ENCODE measurements at regions not wholly inside any gene's neighbourhood (a gene's known extent, or its start where the extent isn't known, plus 50 kb on each side); places are given as distances from the start of the nearest gene placed in this dataset.

DNA sequence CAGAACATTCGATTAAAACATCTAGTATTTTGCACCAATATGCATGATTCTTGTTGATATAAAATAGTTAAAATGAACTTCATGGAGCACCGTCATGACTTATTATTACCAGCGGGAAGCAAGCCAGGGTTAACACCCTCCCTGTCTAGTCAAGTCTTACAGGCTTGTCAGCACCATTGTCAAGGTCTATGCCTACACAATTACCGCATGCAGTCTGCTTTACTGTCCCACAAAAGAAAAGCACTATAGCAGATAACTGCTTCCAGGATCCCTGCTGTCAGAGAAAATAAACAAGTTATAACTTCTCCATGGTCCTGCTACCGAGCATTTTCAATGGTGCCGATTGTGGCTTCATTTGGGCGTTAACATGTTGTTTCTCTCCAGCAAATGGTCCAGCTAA is 968.0 kb upstream of the FAM98A start:
- H3F3A ChIP-seq (ENCODE audit: control insufficient read depth, insufficient read depth) = no peaks in the 10 kb centered on the region
- H3K36me3 ChIP-seq (ENCODE audit: control insufficient read depth, low read length) = no peaks in the 10 kb centered on the region
- no peak overlapping the region for H3K4me3 ChIP-seq (ENCODE audit: low read length)
- no peak for TF ChIP-seq EZH2phosphoT487 (IDR thresholded peaks at IDR 0.05; ENCODE audit: borderline replicate concordance, low read length)
- TF ChIP-seq CTCF (IDR thresholded peaks at IDR 0.05; ENCODE audit: low read depth, low read length, poor library complexity, severe bottlenecking) = no peak
- no peaks in the 10 kb centered on the region for H4K20me1 ChIP-seq (ENCODE audit: control insufficient read depth, insufficient read depth, low read depth, low read length)
- no peak overlapping the region for H3K27ac ChIP-seq (ENCODE audit: low read depth, low read length)
- no peak overlapping the region for H3K4me2 ChIP-seq (ENCODE audit: low read length)
- no peaks in the 10 kb centered on the region for H3K9me2 ChIP-seq (replicated peaks; ENCODE audit: control insufficient read depth, low read length)
- no peaks in the 10 kb centered on the region for H3K79me2 ChIP-seq (ENCODE audit: control insufficient read depth, low read length)
- no peaks in the 10 kb centered on the region for H3K27me3 ChIP-seq (ENCODE audit: control insufficient read depth, low read length)
- no peaks in the 10 kb centered on the region for H3K9me3 ChIP-seq (ENCODE audit: control insufficient read depth, insufficient read depth, low read length)
- H3K4me1 ChIP-seq (ENCODE audit: control insufficient read depth, low read length) = no peaks in the 10 kb centered on the region

DNA sequence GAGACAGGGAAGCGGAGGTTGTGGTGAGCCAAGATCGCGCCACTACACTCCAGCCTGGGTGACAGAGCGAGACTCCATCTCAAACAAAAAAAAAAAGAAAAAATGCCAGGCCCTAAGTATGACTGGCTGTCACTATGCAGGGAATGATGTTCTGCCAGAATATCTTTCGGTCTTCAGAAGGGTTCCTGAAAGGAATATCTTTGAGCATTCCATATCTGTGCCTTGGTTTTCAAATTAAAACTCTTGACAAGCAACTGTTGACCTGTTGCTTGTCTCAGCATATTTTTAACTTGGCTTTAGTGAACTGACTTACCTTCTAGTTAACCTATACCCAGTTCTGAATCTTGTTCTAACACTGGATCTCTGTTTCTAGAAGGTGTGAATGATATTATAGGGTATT is 953.2 kb upstream of the FAM98A start:
- H3K4me3 ChIP-seq (ENCODE audit: low read length) = no peak overlapping the region
- H3K4me1 ChIP-seq (ENCODE audit: control insufficient read depth, low read length) = no peaks in the 10 kb centered on the region
- H3K27me3 ChIP-seq (ENCODE audit: control insufficient read depth, low read length) = no peaks in the 10 kb centered on the region
- H3K36me3 ChIP-seq (ENCODE audit: control insufficient read depth, low read length) = no peaks in the 10 kb centered on the region
- no peaks in the 10 kb centered on the region for H3K9me2 ChIP-seq (replicated peaks; ENCODE audit: control insufficient read depth, low read length)
- no peak overlapping the region for H3K4me2 ChIP-seq (ENCODE audit: low read length)
- H3K9me3 ChIP-seq (ENCODE audit: control insufficient read depth, insufficient read depth, low read length) = no peaks in the 10 kb centered on the region
- H3F3A ChIP-seq (ENCODE audit: control insufficient read depth, insufficient read depth) = no peaks in the 10 kb centered on the region
- no peak overlapping the region for H3K27ac ChIP-seq (ENCODE audit: low read depth, low read length)
- no peaks in the 10 kb centered on the region for H4K20me1 ChIP-seq (ENCODE audit: control insufficient read depth, insufficient read depth, low read depth, low read length)
- no peak for TF ChIP-seq EZH2phosphoT487 (IDR thresholded peaks at IDR 0.05; ENCODE audit: borderline replicate concordance, low read length)
- TF ChIP-seq CTCF (IDR thresholded peaks at IDR 0.05; ENCODE audit: low read depth, low read length, poor library complexity, severe bottlenecking) = no peak
- H3K79me2 ChIP-seq (ENCODE audit: control insufficient read depth, low read length) = no peaks in the 10 kb centered on the region

DNA sequence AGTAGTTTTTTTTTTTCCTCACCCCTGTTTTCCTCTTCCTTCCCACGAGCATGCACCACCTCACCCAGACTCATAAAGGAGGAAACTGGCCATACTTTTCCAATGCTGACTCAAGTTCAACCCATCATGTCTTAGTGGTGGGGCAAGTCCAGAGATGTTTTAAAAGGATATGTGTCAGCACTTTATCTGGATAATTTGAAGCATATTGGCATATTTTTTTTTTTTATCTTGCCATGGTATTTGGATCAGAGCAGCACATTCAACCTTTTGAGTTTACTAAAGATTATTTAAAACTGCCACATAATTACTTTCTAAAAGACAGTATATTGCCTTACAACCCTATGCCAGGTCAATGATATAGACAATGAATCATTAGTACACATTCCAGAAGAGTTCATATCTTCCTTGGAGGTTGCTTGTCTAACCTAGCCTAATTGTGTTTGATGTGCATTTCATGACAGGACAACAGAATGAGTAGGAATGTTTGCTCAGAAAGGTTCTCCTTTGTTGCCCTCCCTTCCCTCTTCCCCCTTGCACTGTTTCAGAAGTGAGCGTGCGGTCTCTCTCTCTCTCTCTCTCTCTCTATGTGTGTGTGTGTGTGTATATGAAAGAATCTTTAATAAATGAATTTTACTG is 950.7 kb upstream of the FAM98A start:
- no peaks in the 10 kb centered on the region for H4K20me1 ChIP-seq (ENCODE audit: control insufficient read depth, insufficient read depth, low read depth, low read length)
- H3K4me1 ChIP-seq (ENCODE audit: control insufficient read depth, low read length) = no peaks in the 10 kb centered on the region
- H3K4me2 ChIP-seq (ENCODE audit: low read length) = no peak overlapping the region
- H3K9me2 ChIP-seq (replicated peaks; ENCODE audit: control insufficient read depth, low read length) = no peaks in the 10 kb centered on the region
- H3K27ac ChIP-seq (ENCODE audit: low read depth, low read length) = no peak overlapping the region
- H3K79me2 ChIP-seq (ENCODE audit: control insufficient read depth, low read length) = no peaks in the 10 kb centered on the region
- H3K4me3 ChIP-seq (ENCODE audit: low read length) = no peak overlapping the region
- no peaks in the 10 kb centered on the region for H3K9me3 ChIP-seq (ENCODE audit: control insufficient read depth, insufficient read depth, low read length)
- H3K27me3 ChIP-seq (ENCODE audit: control insufficient read depth, low read length) = no peaks in the 10 kb centered on the region
- TF ChIP-seq EZH2phosphoT487 (IDR thresholded peaks at IDR 0.05; ENCODE audit: borderline replicate concordance, low read length) = no peak
- no peaks in the 10 kb centered on the region for H3F3A ChIP-seq (ENCODE audit: control insufficient read depth, insufficient read depth)
- H3K36me3 ChIP-seq (ENCODE audit: control insufficient read depth, low read length) = no peaks in the 10 kb centered on the region

DNA sequence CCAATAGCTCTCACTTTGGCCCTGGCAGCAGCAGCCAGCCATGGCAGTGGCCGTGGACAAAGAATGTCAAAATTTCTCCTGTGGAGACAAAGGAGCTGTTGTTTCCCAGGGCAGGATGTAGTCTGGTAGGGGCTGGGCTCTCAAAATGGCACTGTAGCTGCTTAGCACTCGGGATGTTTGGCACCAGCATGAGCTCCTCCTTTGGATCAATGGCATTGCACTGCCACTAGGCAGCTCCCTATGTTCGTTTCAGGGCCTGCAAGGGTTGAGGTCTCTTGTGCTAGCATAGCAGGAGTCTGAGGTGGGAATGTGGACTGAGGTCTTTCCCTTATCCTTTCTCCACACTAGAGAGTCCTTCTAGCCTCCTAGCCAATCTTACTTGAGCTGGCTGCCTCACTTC is 948.8 kb upstream of the FAM98A start:
- TF ChIP-seq EZH2phosphoT487 (IDR thresholded peaks at IDR 0.05; ENCODE audit: borderline replicate concordance, low read length) (no peak), CTCF (IDR thresholded peaks at IDR 0.05; ENCODE audit: low read depth, low read length, poor library complexity, severe bottlenecking) (no peak)
- Histone ChIP-seq H3K79me2 (ENCODE audit: control insufficient read depth, low read length) (no peaks in the 10 kb centered on the region), H3K4me3 (ENCODE audit: low read length) (no peak overlapping the region), H3K27me3 (ENCODE audit: control insufficient read depth, low read length) (no peaks in the 10 kb centered on the region), H3K4me1 (ENCODE audit: control insufficient read depth, low read length) (no peaks in the 10 kb centered on the region), H3K9me3 (ENCODE audit: control insufficient read depth, insufficient read depth, low read length) (no peaks in the 10 kb centered on the region), H3K27ac (ENCODE audit: low read depth, low read length) (no peak overlapping the region), H3K4me2 (ENCODE audit: low read length) (no peak overlapping the region), H4K20me1 (ENCODE audit: control insufficient read depth, insufficient read depth, low read depth, low read length) (no peaks in the 10 kb centered on the region), H3K36me3 (ENCODE audit: control insufficient read depth, low read length) (no peaks in the 10 kb centered on the region), H3K9me2 (replicated peaks; ENCODE audit: control insufficient read depth, low read length) (no peaks in the 10 kb centered on the region), H3F3A (ENCODE audit: control insufficient read depth, insufficient read depth) (no peaks in the 10 kb centered on the region)
